ENCODE measurements at regions not wholly inside any gene's neighbourhood (a gene's known extent, or its start where the extent isn't known, plus 50 kb on each side); places are given as distances from the start of the nearest gene placed in this dataset.

GRCh38 chr11:119885067-119885466 lies 156.1 kb upstream of the NECTIN1 start:
- Histone ChIP-seq H4K91ac (ENCODE audit: insufficient read length, low read depth, low read length) (no peak overlapping the region), H2BK15ac (ENCODE audit: low read depth, low read length) (no peak overlapping the region), H2BK120ac (ENCODE audit: low read depth, low read length, poor library complexity, severe bottlenecking) (no peak overlapping the region), H3K23ac (ENCODE audit: insufficient read length, low read depth, low read length) (no peak overlapping the region), H3K79me1 (ENCODE audit: insufficient read depth, low read depth, low read length, poor library complexity, severe bottlenecking) (no peaks in the 10 kb centered on the region), H4K20me1 (ENCODE audit: control insufficient read depth, insufficient read depth, insufficient read length) (no peaks in the 10 kb centered on the region), H3K4ac (ENCODE audit: low read depth, low read length) (no peak overlapping the region), H4K5ac (ENCODE audit: insufficient read length, low read depth, low read length) (no peak overlapping the region), H2AK5ac (ENCODE audit: insufficient read length, low read length) (no peak overlapping the region), H3K4me2 (ENCODE audit: insufficient read depth, insufficient read length, low read length) (no peak overlapping the region), H3K79me2 (ENCODE audit: insufficient read depth, low read length) (no peaks in the 10 kb centered on the region), H3K9ac (ENCODE audit: extremely low read depth, insufficient read length, low read length) (no peak overlapping the region), H3K27me3 (ENCODE audit: insufficient read depth, low read length) (no peaks in the 10 kb centered on the region), H3T11ph (ENCODE audit: low read length) (no peak overlapping the region), H3K18ac (ENCODE audit: insufficient read length, low read depth, low read length) (no peak overlapping the region), H2BK20ac (ENCODE audit: low read depth, low read length, poor library complexity, severe bottlenecking) (no peak overlapping the region), H3K4me1 (ENCODE audit: insufficient read depth, low read length) (no peaks in the 10 kb centered on the region), H4K8ac (replicated peaks; ENCODE audit: insufficient read length, low read depth, low read length) (no peak overlapping the region), H3K23me2 (ENCODE audit: insufficient read length, low read depth, low read length, poor library complexity, severe bottlenecking) (no peaks in the 10 kb centered on the region), H2BK12ac (ENCODE audit: insufficient read length, low read depth, low read length) (no peak overlapping the region), H2AFZ (ENCODE audit: low read length) (no peak overlapping the region), H3K14ac (ENCODE audit: insufficient read depth, low read length) (no peak overlapping the region), H3K27ac (ENCODE audit: insufficient read length, low read depth, low read length) (no peak overlapping the region), H2BK5ac (ENCODE audit: insufficient read length, low read length) (no peak overlapping the region), H3K56ac (ENCODE audit: insufficient read length, low read depth, low read length) (no peak overlapping the region), H3K9me3 (ENCODE audit: control insufficient read depth, low read depth, low read length) (no peaks in the 10 kb centered on the region)
- no peak for TF ChIP-seq CTCF (conservative IDR thresholded peaks at IDR 0.05)
- DNase-seq, result no peak
- Mint-ChIP-seq H3K4me3 (no peak overlapping the region), H3K27me3 (ENCODE audit: low read depth) (peaks cover 25% of the 10 kb centered on the region), H3K36me3 (ENCODE audit: insufficient read depth in 1 of 3, low read depth in 3 of 3) (no peaks in the 10 kb centered on the region), H3K9me3 (no peaks in the 10 kb centered on the region), H3K27ac (no peak overlapping the region), H3K4me1 (peaks cover 9 to 15% of the 10 kb centered on the region in 2 experiments)
- no CpG with 5 or more reads among the region's 5 CpGs for WGBS (ENCODE audit: extremely low coverage, insufficient read length, low lambda C conversion rate)
